ENCODE measurements at regions not wholly inside any gene's neighbourhood (a gene's known extent, or its start where the extent isn't known, plus 50 kb on each side); places are given as distances from the start of the nearest gene placed in this dataset.

DNA sequence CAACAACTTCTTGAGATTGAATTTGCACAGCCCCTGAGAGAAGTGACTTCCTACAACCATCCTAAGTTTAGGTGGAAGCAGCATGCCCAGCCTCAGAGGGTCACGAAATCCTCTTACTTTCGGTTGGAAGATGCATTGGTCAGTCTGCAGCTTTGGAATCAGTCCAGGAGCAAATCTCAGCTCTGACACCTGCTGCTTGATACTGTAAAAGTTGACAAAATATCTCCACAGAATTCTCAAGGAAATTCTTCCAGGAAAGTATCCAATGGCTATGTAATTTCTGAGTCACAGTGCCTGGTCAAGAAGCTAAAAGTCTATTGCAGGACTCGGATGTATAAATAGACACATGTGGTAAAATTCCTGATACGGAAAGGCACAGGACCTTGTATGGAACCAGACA lies 414.5 kb upstream of the GYPC start:
- TF ChIP-seq, protein P1, sequence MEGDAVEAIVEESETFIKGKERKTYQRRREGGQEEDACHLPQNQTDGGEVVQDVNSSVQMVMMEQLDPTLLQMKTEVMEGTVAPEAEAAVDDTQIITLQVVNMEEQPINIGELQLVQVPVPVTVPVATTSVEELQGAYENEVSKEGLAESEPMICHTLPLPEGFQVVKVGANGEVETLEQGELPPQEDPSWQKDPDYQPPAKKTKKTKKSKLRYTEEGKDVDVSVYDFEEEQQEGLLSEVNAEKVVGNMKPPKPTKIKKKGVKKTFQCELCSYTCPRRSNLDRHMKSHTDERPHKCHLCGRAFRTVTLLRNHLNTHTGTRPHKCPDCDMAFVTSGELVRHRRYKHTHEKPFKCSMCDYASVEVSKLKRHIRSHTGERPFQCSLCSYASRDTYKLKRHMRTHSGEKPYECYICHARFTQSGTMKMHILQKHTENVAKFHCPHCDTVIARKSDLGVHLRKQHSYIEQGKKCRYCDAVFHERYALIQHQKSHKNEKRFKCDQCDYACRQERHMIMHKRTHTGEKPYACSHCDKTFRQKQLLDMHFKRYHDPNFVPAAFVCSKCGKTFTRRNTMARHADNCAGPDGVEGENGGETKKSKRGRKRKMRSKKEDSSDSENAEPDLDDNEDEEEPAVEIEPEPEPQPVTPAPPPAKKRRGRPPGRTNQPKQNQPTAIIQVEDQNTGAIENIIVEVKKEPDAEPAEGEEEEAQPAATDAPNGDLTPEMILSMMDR (IDR thresholded peaks at IDR 0.05) = no peak
- no peak for TF ChIP-seq POLR2A (IDR thresholded peaks at IDR 0.05)
- TF ChIP-seq EP300 (IDR thresholded peaks at IDR 0.05) = no peak
- no peak for TF ChIP-seq POLR2AphosphoS5 (IDR thresholded peaks at IDR 0.05)

All from stomach (tissue), 4 donors.